ENCODE measurements at regions not wholly inside any gene's neighbourhood (a gene's known extent, or its start where the extent isn't known, plus 50 kb on each side); places are given as distances from the start of the nearest gene placed in this dataset.

GRCh38 chr4:79134767-79135166 lies 191.1 kb downstream of the NAA11 start:
- Histone ChIP-seq H3K4me1 (ENCODE audit: control insufficient read depth, insufficient read depth, low read length) (no peaks in the 10 kb centered on the region), H3K36me3 (ENCODE audit: control insufficient read depth, insufficient read depth, low read length) (no peaks in the 10 kb centered on the region), H3K27ac (ENCODE audit: low read length) (no peak overlapping the region), H3K4me3 (ENCODE audit: low read depth in 2 of 2, low read length in 2 of 2) (no peak overlapping the region), H3K9me3 (ENCODE audit: control insufficient read depth, insufficient read depth, low read depth, low read length) (no peaks in the 10 kb centered on the region), H3K27me3 (ENCODE audit: control insufficient read depth, insufficient read depth, low read length) (no peaks in the 10 kb centered on the region)
- no peak for DNase-seq (ENCODE audit: low read depth, low spot score)
- in situ Hi-C loops (cut with HindIII; ENCODE audit: low pct_unique_long_range_greater_than_20kb, low sequenced_read_pairs), result no loop called here
- POLR2A ChIA-PET, result no interaction called here
- ATAC-seq, result no peak
- TF ChIP-seq POLR2AphosphoS5 (IDR thresholded peaks at IDR 0.05; ENCODE audit: low read depth, low read length), result no peak
- TF ChIP-seq, protein P1, sequence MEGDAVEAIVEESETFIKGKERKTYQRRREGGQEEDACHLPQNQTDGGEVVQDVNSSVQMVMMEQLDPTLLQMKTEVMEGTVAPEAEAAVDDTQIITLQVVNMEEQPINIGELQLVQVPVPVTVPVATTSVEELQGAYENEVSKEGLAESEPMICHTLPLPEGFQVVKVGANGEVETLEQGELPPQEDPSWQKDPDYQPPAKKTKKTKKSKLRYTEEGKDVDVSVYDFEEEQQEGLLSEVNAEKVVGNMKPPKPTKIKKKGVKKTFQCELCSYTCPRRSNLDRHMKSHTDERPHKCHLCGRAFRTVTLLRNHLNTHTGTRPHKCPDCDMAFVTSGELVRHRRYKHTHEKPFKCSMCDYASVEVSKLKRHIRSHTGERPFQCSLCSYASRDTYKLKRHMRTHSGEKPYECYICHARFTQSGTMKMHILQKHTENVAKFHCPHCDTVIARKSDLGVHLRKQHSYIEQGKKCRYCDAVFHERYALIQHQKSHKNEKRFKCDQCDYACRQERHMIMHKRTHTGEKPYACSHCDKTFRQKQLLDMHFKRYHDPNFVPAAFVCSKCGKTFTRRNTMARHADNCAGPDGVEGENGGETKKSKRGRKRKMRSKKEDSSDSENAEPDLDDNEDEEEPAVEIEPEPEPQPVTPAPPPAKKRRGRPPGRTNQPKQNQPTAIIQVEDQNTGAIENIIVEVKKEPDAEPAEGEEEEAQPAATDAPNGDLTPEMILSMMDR (IDR thresholded peaks at IDR 0.05), result no peak
- no peak for TF ChIP-seq SIN3A (IDR thresholded peaks at IDR 0.05; ENCODE audit: borderline replicate concordance, insufficient read depth, low read depth, low read length)
- no peak for TF ChIP-seq TCF7L2 (IDR thresholded peaks at IDR 0.05; ENCODE audit: low read depth, low read length)
- CTCF ChIA-PET, result no interaction called here
- intact Hi-C loops (cut with micrococcal nuclease; ENCODE audit: unreplicated experiment), result no loop called here
- no TSS peak for BruUV-seq (replicated peaks)

DNA sequence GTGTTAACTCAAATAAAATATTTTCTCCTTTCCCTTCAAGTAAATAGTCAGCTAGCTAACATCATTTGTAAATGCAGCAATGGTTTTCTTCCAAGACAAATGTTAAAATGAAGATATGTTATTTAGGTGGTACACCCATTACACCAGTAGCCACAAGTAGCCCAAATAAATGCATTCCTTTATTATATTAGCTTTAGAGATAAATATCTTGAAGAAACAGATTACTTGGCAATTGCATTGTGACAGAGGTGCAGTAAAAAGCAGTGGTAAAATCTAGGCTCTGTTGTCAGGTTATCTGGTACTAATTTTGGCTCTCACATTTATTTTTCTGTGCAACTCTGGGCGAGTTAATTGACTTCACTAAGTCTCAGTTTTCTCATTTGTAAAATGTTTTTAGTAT lies 193.0 kb downstream of the NAA11 start:
- in situ Hi-C loops (cut with HindIII; ENCODE audit: low pct_unique_long_range_greater_than_20kb, low sequenced_read_pairs), result no loop called here

GRCh38 chr4:79121875-79122358 lies 182.7 kb upstream of the PAQR3 start:
- Histone ChIP-seq H3K36me3 (ENCODE audit: control insufficient read depth, insufficient read depth, low read length) (no peaks in the 10 kb centered on the region), H3K4me1 (ENCODE audit: control insufficient read depth, insufficient read depth, low read length) (no peaks in the 10 kb centered on the region), H3K9me3 (ENCODE audit: control insufficient read depth, insufficient read depth, low read depth, low read length) (no peaks in the 10 kb centered on the region), H3K27ac (ENCODE audit: low read length) (no peak overlapping the region), H3K4me3 (ENCODE audit: low read depth in 2 of 2, low read length in 2 of 2) (no peak overlapping the region), H3K27me3 (ENCODE audit: control insufficient read depth, insufficient read depth, low read length) (no peaks in the 10 kb centered on the region)
- ChIA-PET CTCF (no interaction called here), POLR2A (no interaction called here)
- in situ Hi-C loops (cut with HindIII; ENCODE audit: low pct_unique_long_range_greater_than_20kb, low sequenced_read_pairs), result no loop called here
- ATAC-seq (no peak), DNase-seq (ENCODE audit: low read depth, low spot score) (no peak)
- intact Hi-C loops (cut with micrococcal nuclease; ENCODE audit: unreplicated experiment), result no loop called here
- TF ChIP-seq TCF7L2 (IDR thresholded peaks at IDR 0.05; ENCODE audit: low read depth, low read length) (no peak), POLR2AphosphoS5 (IDR thresholded peaks at IDR 0.05; ENCODE audit: low read depth, low read length) (no peak), SIN3A (IDR thresholded peaks at IDR 0.05; ENCODE audit: borderline replicate concordance, insufficient read depth, low read depth, low read length) (no peak)
- TF ChIP-seq, protein P2, sequence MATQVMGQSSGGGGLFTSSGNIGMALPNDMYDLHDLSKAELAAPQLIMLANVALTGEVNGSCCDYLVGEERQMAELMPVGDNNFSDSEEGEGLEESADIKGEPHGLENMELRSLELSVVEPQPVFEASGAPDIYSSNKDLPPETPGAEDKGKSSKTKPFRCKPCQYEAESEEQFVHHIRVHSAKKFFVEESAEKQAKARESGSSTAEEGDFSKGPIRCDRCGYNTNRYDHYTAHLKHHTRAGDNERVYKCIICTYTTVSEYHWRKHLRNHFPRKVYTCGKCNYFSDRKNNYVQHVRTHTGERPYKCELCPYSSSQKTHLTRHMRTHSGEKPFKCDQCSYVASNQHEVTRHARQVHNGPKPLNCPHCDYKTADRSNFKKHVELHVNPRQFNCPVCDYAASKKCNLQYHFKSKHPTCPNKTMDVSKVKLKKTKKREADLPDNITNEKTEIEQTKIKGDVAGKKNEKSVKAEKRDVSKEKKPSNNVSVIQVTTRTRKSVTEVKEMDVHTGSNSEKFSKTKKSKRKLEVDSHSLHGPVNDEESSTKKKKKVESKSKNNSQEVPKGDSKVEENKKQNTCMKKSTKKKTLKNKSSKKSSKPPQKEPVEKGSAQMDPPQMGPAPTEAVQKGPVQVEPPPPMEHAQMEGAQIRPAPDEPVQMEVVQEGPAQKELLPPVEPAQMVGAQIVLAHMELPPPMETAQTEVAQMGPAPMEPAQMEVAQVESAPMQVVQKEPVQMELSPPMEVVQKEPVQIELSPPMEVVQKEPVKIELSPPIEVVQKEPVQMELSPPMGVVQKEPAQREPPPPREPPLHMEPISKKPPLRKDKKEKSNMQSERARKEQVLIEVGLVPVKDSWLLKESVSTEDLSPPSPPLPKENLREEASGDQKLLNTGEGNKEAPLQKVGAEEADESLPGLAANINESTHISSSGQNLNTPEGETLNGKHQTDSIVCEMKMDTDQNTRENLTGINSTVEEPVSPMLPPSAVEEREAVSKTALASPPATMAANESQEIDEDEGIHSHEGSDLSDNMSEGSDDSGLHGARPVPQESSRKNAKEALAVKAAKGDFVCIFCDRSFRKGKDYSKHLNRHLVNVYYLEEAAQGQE (IDR thresholded peaks at IDR 0.05; ENCODE audit: insufficient read depth in 1 of 2, low read depth in 2 of 2, low read length in 1 of 2), result no peak
- TF ChIP-seq, protein P1 (IDR thresholded peaks at IDR 0.05), result no peak
- no TSS peak for BruUV-seq (replicated peaks)

More for the DNA sequence above, 193.0 kb downstream of the NAA11 start:
- intact Hi-C loops (cut with micrococcal nuclease; ENCODE audit: unreplicated experiment), result no loop called here
- no peaks in the 10 kb centered on the region for H3K27me3 ChIP-seq (ENCODE audit: control insufficient read depth, insufficient read depth, low read length)
- no peak overlapping the region for H3K4me3 ChIP-seq (ENCODE audit: low read depth in 2 of 2, low read length in 2 of 2)
- BruUV-seq (replicated peaks), result no TSS peak
- H3K9me3 ChIP-seq (ENCODE audit: control insufficient read depth, insufficient read depth, low read depth, low read length), result no peaks in the 10 kb centered on the region
- DNase-seq (ENCODE audit: low read depth, low spot score), result no peak
- POLR2A ChIA-PET, result no interaction called here
- no peaks in the 10 kb centered on the region for H3K4me1 ChIP-seq (ENCODE audit: control insufficient read depth, insufficient read depth, low read length)
- CTCF ChIA-PET, result no interaction called here
- H3K36me3 ChIP-seq (ENCODE audit: control insufficient read depth, insufficient read depth, low read length), result no peaks in the 10 kb centered on the region
- ATAC-seq, result no peak
- H3K27ac ChIP-seq (ENCODE audit: low read length), result no peak overlapping the region
- TF ChIP-seq POLR2AphosphoS5 (IDR thresholded peaks at IDR 0.05; ENCODE audit: low read depth, low read length), result no peak
- no peak for TF ChIP-seq SIN3A (IDR thresholded peaks at IDR 0.05; ENCODE audit: borderline replicate concordance, insufficient read depth, low read depth, low read length)
- TF ChIP-seq, protein P1 (IDR thresholded peaks at IDR 0.05), result no peak

Measured in Panc1 (cell line).